GM21723 (cell line): ENCODE measurements at regions not wholly inside any gene's neighbourhood (a gene's known extent, or its start where the extent isn't known, plus 50 kb on each side); places are given as distances from the start of the nearest gene placed in this dataset.

Experiments
- ATAC-seq: cut with Tn5 transposase; IDR thresholded peaks from one replicate; pipeline ENCODE4 v1.9.1; 2021; ENCODE audit warnings: mild to moderate bottlenecking, moderate library complexity; ENCODE audit not compliant: unreplicated experiment

- ATAC-seq: no peak
These were observed 56.2 kb upstream of the PEX5L start for GRCh38 chr3:180092889-180093288.

DNA sequence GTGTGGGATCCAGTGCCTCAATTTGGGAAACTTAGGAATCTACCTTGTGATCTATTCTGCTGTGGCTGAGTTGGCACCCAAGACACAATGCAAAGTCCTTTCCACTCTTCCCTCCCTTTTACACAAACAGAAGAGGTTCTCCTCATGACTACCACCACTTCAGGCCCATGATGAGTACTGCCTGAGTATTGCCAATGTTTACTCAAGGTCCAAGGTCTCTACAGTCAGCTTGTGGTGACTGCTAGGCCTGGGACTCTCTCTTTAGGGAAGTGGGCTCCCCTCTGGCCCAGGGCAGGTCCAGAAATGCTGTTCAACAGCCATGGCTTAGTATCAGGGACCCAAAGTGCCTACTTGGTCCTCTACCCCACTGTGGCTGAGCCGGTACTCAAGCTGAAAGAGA is 56.8 kb upstream of the PEX5L start:
- no peak for ATAC-seq

DNA sequence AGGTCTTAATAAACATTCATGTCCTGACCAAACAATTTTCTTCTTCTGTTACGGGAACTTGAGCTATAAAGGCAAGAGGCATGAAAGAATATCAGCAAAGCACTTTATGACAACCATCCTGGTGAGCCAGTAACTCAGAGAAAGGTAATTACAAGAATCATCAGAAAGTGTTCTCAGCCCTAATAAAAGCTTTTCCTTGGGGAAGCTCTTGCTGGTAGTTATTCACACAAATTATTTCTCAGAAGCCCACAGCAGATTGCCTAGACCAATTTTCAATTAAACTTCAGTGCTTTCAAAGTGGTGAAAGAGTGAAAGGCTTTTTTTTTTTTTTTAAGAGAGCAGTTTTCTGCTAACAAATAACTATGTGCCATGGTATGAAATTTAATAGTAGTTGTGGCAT is 60.9 kb upstream of the PEX5L start:
- no peak for ATAC-seq

DNA sequence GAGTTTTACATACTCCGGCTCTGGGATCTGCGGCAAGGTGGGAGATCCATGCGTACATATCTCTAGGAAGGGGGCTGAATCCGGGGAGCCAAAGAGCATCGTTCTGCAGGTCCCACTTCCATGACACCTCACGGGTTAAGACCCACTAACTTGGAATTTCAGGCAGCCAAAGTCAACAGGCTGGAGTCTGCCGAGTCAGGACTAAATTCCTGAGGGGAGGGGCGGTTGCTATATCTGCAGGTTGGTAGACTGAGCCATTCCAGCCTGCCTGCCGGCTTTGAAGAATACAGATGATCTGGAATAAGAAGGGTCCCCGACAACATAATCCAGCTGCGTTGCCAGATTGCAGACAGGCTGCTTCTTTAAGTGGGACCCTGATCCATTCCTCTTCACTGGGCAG is 65.4 kb upstream of the PEX5L start:
- ATAC-seq: no peak

GRCh38 chr3:180102604-180103003 is 65.9 kb upstream of the PEX5L start:
- no peak for ATAC-seq

GRCh38 chr3:180116203-180116602 is 79.5 kb upstream of the PEX5L start:
- ATAC-seq: no peak

DNA sequence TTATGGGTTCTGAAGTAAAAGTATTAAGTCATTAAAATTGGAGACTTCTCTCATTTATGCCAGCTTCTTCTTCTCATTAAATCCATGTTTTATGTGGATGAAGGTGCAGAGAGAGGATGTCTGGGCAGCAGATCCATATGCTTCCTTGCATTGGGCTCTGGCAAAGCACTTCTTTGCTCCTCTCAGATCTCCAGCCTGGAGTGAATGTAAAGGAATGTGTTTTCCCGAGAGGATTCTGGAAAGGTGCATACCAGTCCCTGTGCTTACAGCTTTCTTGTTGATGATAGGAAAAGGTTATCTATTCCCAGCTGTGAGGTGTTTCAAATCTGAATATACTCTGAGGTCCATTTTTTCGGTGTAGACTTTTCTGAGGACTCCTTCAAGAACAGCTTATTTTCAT is 79.9 kb upstream of the PEX5L start:
- ATAC-seq: no peak

- no peak for ATAC-seq
These were observed 80.8 kb upstream of the PEX5L start for GRCh38 chr3:180117381-180118163.

- no peak for ATAC-seq
These were observed 82.8 kb upstream of the PEX5L start for GRCh38 chr3:180119567-180119966.

DNA sequence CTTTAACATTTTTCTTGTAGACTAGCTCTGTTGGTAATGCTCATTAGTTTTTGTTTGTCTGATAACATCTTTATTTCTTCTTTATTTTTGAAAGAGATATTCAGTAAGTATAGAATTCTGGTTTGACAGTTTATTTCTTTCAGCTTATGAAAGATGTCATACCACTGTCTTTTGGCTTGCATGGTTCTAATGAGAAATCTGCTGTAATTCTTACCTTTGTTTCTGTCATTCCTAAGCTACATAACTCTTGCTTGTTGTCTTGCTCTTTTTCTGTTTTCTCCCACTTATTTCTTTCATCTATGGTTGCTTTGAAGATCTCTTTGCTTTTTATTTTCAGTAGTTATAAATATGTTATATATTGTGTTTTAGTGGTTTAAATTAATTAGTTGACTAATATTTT is 87.2 kb upstream of the PEX5L start:
- no peak for ATAC-seq

DNA sequence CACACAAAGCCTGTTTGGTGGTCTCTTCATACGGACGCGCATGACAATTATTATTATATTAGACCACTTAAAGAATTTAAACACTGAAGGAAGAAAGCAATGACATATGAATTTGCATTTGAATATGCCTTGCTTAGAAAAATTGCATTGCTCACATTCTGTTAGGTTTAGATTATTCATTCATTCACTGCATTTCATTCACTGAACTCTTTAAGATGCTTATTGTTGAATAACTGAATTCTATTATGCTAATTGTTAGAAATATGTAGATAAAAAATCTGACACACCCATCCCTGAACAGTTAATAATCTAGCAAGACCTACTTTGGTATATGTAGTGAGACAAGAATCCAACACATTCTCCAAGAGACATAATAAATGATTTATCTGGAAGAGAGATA is 94.4 kb upstream of the PEX5L start:
- ATAC-seq: no peak

DNA sequence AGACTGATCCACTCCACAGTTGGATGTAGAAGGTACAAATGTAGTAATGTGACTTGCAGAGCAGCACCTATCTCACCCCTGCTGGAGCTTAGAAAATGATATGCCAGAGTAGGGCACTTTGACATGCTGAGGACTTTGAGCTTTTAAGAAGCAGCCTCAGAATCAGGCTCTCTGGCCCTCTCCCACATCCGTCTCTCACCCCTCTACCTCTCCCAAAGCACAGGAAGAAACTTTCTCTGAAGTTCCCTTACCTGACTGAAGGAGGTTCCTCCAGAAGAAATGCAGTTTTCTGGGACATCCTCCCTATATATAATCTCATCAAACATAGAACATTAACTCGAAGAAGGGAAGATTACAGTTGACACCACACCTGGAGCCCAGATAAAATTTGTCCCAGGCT is 98.4 kb upstream of the PEX5L start:
- ATAC-seq: no peak

- ATAC-seq: no peak
These were observed 102.1 kb upstream of the PEX5L start for GRCh38 chr3:180138871-180139270.

- no peak for ATAC-seq
These were observed 105.3 kb upstream of the PEX5L start for GRCh38 chr3:180142041-180142440.

- ATAC-seq: no peak
These were observed 105.7 kb upstream of the PEX5L start for GRCh38 chr3:180142472-180142871.

- ATAC-seq: no peak
These were observed 125.0 kb upstream of the PEX5L start for GRCh38 chr3:180161770-180162169.

DNA sequence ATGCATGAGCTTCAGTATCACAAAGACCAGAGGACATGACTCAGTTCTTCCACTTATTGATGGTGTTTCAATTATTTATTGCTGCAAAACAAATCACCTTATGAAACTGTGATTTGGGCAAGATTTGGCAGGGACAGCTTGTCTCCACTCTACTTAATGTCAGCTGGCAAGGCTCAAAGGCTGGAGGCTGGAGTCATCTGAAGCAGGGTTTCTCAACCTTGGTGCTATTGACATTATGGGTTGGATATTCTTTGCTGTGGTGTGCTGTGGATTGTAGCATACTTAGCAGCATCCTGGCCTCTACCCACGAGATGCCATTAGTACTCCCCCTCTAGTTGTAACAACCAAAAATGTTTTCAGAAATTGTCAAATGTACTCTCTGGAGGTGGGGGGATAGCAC is 138.8 kb upstream of the PEX5L start:
- ATAC-seq: no peak

DNA sequence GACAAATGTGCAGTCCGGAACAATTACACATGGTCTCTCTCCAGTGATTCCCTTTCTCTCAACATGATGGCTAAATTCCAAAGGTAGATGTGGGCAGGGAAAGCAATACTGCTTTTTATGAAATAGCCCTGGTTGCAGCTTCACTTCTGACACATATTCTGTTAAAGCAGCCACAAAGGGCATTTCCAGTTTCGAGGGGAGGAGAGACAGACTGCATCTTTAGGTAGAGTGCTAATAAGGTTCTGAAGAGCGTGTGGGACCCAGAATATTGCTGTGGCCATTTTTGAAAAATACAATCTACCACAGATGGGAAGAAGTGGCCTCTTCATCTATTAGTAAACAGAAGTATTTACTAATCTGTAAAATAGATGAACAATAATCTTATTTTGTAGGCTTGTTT is 139.3 kb upstream of the PEX5L start:
- ATAC-seq: no peak

GRCh38 chr3:180177255-180177654 is 140.5 kb upstream of the PEX5L start:
- ATAC-seq: no peak

DNA sequence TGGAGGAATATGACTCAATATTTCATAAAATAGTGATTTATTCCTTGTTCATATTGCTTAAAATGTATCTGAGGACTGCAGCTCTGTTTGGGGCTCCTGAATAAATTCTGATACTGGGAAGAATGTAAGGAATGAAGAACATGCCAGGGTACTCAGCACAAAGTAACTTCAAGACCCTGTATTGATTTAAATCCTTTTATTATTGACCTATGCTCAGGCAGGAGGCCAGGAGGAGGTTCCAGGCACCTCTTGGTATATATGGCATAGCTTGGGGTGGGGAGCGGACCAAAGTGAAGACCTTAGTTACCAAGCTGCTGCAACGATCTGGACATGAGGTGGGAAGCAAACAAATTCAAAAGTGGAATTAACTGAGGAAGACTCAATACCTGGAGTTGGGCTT is 142.8 kb upstream of the PEX5L start:
- no peak for ATAC-seq

DNA sequence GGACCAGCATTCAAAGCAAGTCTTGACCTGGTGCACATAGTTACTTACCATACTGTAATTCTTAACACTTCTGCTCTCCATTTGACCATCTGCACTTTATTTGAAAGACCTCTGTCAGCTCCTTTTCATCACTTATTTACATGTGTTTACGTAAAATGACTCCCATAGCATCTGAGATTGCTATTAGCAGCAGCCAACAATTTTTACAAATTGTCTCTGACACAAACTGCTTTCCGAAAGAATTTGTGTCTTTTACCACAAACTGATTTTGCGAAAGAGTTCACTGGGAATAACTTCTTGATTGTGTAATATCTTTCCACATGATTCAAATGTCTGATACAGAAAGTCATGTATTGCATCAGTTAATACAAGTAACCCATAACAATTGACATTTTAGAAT is 144.1 kb upstream of the PEX5L start:
- no peak for ATAC-seq

GRCh38 chr3:180181387-180181786 is 144.7 kb upstream of the PEX5L start:
- no peak for ATAC-seq

- ATAC-seq: no peak
These were observed 146.6 kb upstream of the PEX5L start for GRCh38 chr3:180183346-180183745.
